GM19043 (cell line): ENCODE measurements at regions not wholly inside any gene's neighbourhood (a gene's known extent, or its start where the extent isn't known, plus 50 kb on each side); places are given as distances from the start of the nearest gene placed in this dataset.
"Not testable (repeated sequence)": the region's sequence is repeated elsewhere in the genome, so short reads cannot be mapped to it uniquely, and the experiment has no call there.

Experiments
- ATAC-seq: cut with Tn5 transposase; IDR thresholded peaks from one replicate; pipeline ENCODE4 v1.9.1; 2021; ENCODE audit warnings: low read depth; ENCODE audit not compliant: unreplicated experiment

DNA sequence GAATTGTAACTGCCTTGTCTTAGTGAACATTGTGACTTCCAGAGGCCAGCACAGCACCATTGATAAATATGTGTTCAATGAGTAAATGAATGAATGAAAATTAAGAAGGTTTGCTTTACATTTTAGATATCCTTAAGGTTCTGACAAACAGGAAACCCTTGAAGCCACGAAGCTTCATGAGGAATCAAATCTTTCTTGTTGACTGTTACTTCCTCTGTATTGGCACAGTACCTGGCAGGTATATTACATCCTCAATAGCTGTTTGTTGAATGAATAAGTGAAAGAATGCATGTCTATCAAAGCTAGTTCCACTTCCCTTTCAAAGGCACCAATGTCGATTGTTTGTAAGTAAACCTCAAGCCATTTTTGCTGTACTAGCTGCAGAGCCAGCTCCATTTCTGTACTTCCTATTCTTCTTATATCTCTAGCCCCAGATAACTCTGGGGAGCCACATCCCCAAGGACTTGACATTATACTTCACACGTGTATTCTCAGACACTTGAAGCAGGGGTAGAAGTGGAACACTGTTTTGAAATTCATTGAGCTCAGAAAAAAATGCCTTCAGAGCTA is 140.3 kb upstream of the RAG2 start:
- ATAC-seq: no peak

DNA sequence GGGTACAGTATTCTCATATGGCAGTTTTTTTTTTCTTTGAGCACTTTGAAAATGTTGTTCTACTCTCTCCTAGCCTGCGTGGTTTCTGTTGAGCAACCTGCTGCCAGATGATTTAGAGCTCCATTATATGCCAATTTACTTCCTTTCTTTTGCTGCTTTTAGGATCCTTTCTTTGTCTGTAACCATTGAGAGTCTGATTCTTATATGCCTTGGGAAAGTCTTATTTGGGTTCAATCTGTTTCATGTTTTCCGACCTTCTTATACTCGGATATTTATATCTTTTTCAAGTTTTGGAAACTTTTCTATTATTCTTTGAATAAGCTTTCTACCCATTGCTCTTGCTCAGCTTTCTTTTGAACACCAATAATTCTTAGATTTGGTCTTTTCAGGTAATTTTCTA is 138.1 kb upstream of the RAG2 start:
- ATAC-seq: no peak

DNA sequence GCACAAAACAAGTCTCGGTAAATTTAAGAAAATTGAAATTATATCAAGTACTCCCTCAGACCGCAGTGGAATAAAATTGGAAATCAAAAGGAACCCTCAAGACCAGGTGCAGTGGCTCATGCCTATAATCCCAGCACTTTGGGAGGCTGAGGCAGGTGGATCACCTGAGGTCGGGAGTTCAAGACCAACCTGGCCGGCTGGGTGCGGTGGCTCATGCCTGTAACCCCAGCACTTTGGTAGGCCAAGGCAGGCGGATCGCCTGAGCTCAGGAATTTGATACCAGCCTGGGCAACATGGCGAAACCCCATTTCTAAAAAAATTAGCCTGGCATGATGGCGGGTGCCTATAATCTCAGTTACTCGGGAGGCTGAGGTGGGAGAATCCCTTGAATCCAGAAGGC is 135.7 kb upstream of the RAG2 start:
- ATAC-seq: not testable (repeated sequence)

- no peak for ATAC-seq
These were observed 132.7 kb upstream of the RAG2 start for GRCh38 chr11:36730761-36731160.

GRCh38 chr11:36729825-36730224 is 131.8 kb upstream of the RAG2 start:
- no peak for ATAC-seq

DNA sequence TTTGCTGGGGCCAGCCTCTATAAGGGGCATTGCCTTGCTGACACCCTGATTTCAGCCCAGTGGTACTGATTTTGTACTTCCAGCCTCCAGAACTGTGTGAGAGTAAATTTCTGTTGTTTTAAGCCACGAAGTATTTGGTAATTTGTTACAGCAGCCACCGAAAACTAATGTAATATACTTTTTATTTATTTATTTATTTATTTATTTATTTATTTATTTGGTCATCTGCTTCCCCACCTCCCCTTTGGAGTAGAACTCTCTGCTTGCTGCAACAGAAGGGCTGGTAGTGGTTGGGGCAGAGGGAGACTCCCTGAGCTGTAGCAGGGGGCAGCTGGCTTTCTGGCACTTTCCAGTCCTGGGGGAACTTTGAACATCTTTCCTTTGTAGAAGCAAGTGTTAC is 128.4 kb upstream of the RAG2 start:
- no peak for ATAC-seq

- peak; percentile 78 for ATAC-seq
These were observed 126.8 kb upstream of the RAG2 start for GRCh38 chr11:36724742-36725385.

DNA sequence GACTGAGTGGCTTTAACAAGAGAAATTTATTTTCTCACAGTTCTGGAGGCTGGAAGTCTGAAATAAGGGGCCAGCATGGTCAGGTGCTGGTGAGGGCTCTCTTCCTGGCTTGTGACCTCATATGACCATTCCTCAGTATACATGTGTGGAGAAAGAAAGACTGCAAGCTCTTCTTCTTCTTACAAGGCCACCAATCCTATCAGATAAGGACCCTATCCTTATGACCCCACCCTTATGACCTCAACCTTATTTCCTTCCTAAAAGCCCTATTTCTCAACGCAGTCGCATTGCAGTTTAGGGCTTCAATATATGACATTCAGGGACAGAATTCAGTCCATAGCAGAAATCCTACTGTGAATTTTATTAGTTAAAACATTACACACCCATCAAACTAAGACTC is 124.4 kb upstream of the RAG2 start:
- ATAC-seq: no peak

DNA sequence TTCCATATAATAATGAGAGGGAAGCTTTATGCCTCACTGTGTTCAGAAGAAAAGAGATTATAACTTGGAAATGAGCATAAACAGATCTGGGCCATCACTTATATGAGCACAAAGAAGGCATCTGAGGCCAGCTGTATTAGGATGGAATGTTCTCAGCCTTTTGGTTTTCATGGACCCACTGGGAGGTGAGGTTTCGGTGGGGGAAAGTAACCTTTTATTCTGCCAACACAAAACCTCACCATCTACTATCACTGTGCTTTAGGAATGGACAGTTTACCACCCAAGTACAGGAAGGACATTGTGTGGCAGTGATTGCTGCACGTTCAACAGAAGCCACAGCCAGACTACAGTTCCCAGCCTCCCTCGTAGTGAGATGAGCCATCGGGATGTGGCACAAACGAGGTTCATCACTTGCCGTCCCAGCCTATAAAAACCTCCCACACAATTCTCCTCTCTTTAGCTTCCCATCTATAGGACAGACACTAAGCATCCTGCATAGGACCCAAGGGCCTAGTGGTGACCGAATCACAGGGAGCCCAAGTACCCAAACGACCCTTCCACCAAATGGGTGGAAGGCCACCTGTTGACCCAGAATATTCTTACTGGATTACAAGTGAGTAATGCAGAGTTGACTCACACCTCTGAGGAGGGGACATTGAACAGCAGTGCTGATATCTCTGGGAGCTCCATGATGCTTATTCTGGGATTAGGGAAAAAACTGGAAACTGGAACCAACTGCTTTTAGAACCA is 121.5 kb upstream of the RAG2 start:
- ATAC-seq: no peak

GRCh38 chr11:36718451-36718850 is 120.4 kb upstream of the RAG2 start:
- no peak for ATAC-seq

DNA sequence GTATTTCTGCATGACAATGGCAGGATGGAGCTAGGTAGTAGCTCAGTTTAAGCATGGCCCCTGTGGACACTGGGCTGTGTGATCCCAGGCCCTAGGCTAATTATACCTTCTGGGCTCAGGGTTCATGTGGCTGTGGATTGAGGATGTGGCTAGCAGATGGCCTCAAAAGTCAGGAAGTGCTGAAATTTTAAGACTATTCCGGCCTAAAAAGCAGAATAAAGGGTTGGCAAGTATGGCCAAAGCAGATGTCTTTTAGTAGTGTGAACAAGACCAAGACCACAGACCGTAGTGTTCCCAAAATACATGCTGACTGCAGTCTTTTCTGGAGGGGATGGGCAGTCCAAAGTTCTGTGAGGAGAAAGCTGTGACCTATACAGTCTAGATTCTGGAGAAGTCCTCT is 115.7 kb upstream of the RAG2 start:
- ATAC-seq: no peak

DNA sequence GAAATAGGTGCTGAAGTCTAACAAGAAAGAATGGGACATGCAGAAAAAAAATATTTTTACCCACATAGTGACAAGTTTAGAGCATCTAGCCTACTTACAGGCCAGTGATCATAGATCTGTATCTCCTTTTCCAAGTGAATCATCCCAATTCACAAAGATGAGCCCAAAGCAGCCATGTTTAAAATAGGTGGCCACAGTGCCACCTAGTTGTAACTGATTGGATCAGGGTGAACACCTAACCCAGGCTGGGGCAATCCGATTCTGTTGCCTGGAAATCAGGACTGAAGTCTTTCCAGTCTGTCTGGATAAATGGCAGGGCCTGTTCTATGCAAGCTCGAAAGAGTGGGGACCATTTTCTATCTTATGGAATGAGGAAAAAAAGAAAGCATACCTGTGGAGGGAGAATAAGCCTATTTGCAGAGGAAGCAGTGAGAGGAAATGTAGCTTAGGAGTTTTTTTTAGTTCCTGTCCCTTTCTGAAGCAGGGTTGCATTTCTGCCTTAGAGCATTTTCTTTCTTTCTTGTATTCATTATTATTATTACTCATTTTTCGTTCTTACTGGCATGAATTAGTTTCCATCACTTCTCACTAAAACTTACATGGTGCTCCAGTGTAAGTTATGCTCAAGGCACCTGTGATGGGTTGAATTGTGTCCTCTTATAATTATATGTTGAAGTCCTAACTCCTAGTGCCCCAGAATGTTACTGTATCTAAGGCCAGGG is 113.2 kb upstream of the RAG2 start:
- no peak for ATAC-seq
